Skeletal muscle satellite cell (primary cell): ENCODE measurements at regions not wholly inside any gene's neighbourhood (a gene's known extent, or its start where the extent isn't known, plus 50 kb on each side); places are given as distances from the start of the nearest gene placed in this dataset.

Experiments
- H3K27me3 ChIP-seq: 2 replicates; pipeline ENCODE4 v1.7.0; 2013; ENCODE audit warnings: low read length; ENCODE audit not compliant: control insufficient read depth, insufficient read depth
- H3K36me3 ChIP-seq: 2 replicates; pipeline ENCODE4 v1.7.0; 2013; ENCODE audit warnings: mild to moderate bottlenecking, control low read depth, low read length; ENCODE audit not compliant: insufficient read depth
- H3K4me1 ChIP-seq: 2 replicates; pipeline ENCODE4 v1.7.0; 2013; ENCODE audit warnings: low read length; ENCODE audit not compliant: control insufficient read depth, insufficient read depth
- H3K4me2 ChIP-seq: 2 replicates; pipeline ENCODE4 v1.7.0; 2013; ENCODE audit warnings: mild to moderate bottlenecking, low read length
- H3K4me3 ChIP-seq: 2 replicates; pipeline ENCODE4 v1.7.0; 2013; ENCODE audit warnings: low read length
- H3K9ac ChIP-seq: 2 replicates; pipeline ENCODE4 v1.7.0; 2013; ENCODE audit warnings: mild to moderate bottlenecking, low read depth, low read length, moderate library complexity
- H3K9me3 ChIP-seq: replicated peaks from 2 replicates; pipeline ENCODE4 v1.7.0; 2013; ENCODE audit warnings: mild to moderate bottlenecking, control low read depth, low read length

DNA sequence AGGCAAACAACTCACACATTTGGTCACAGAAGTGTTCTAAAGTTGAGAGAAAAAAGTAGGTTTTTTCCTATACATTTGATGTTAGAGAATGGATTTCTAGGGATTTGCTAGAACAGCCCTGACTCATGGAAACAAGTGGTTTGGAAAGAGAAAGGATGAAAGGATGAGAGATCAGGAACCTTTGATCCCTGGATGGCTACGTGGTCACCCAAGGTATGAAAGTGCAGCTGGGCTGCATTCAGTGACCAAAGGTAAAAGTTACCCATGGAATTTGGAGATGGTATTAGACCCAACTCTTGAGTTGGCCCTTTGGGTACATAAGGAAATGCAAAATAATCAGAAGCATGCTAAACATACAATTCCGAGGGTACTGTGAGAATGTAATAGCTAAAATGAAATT lies 61.3 kb upstream of the SPIN1 start:
- Histone ChIP-seq H3K9ac (no peak overlapping the region), H3K4me1 (no peaks in the 10 kb centered on the region), H3K4me3 (no peak overlapping the region), H3K4me2 (no peak overlapping the region), H3K9me3 (no peaks in the 10 kb centered on the region), H3K36me3 (no peaks in the 10 kb centered on the region), H3K27me3 (peaks cover 8% of the 10 kb centered on the region)

DNA sequence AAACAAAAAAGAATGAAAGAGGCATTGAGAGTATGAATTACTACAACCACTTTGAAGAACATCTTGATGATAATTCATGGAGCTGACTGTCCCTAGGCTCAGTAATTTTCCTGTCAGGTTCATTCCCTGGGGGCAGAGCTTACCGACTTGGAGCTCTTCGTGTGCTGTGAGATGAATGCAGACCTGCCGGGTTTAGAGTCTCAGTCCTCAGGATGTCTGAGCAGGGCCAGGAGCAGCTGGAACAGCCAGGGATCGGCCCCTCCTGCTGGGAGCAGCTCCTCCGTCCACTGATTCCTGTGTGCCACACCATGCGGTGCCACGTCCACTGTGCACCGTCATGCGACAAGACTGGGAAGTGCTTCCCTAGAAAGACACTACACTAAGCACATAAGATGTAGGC lies 62.2 kb upstream of the SPIN1 start:
- Histone ChIP-seq H3K4me2 (no peak overlapping the region), H3K4me1 (no peaks in the 10 kb centered on the region), H3K9ac (no peak overlapping the region), H3K4me3 (no peak overlapping the region), H3K9me3 (no peaks in the 10 kb centered on the region), H3K27me3 (peaks cover 8% of the 10 kb centered on the region), H3K36me3 (no peaks in the 10 kb centered on the region)

DNA sequence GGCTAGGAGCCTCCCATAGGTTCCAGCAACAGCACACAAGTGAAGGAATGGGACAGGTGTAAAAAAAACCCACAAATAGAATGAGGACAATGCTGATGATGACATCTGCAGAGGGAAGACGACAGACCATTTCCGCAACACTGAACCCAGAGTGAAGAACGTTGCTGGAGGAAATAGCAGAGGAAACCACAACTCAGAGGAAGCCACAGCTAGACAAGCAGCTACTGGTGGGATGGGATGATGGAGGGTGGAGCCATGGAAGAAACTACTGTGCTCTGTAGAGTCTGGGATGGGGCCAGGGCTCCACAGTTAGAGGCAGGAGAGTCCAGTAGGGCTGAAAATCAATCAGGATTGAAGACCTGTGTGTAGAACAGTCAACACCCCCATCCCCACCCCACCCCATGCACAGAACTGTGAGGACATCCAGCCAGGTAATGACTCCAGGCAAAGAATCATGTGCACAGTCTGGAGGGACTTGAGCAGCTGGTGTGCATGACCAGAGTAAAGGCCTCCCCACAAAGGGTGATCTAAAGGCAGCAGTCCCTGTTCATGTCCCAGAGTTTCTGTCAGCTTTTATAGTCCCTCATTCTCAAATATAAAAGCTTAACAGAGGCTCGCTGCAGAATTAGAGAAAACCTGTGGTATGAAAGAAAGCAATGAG lies 65.2 kb upstream of the SPIN1 start:
- no peak overlapping the region for H3K9ac ChIP-seq
- H3K4me2 ChIP-seq, result no peak overlapping the region
- H3K27me3 ChIP-seq, result peaks cover 8% of the 10 kb centered on the region
- no peaks in the 10 kb centered on the region for H3K9me3 ChIP-seq
- H3K4me1 ChIP-seq, result no peaks in the 10 kb centered on the region
- H3K36me3 ChIP-seq, result no peaks in the 10 kb centered on the region
- H3K4me3 ChIP-seq, result no peak overlapping the region

DNA sequence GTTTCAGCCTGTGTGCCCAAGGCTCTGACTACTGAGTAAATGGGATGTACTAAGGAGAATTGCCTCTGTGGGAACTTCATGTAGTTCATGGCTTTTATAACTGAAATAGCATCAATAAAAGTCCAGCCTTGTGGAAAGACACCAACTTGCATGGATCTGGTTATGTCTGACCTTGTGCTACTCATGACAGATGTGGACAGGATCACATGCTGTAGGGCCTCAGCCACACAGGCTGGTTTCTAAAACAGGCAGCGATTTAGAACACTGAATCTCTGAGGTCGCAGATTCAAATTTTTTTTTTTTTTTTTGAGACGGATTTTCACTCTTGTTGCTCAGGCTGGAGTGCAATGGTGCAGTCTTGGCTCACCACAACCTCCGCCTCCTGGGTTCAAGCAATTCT lies 66.5 kb upstream of the SPIN1 start:
- H3K4me1 ChIP-seq, result no peaks in the 10 kb centered on the region
- H3K36me3 ChIP-seq, result no peaks in the 10 kb centered on the region
- no peak overlapping the region for H3K4me3 ChIP-seq
- no peaks in the 10 kb centered on the region for H3K9me3 ChIP-seq
- peaks cover 4% of the 10 kb centered on the region for H3K27me3 ChIP-seq
- no peak overlapping the region for H3K9ac ChIP-seq
- H3K4me2 ChIP-seq, result no peak overlapping the region

DNA sequence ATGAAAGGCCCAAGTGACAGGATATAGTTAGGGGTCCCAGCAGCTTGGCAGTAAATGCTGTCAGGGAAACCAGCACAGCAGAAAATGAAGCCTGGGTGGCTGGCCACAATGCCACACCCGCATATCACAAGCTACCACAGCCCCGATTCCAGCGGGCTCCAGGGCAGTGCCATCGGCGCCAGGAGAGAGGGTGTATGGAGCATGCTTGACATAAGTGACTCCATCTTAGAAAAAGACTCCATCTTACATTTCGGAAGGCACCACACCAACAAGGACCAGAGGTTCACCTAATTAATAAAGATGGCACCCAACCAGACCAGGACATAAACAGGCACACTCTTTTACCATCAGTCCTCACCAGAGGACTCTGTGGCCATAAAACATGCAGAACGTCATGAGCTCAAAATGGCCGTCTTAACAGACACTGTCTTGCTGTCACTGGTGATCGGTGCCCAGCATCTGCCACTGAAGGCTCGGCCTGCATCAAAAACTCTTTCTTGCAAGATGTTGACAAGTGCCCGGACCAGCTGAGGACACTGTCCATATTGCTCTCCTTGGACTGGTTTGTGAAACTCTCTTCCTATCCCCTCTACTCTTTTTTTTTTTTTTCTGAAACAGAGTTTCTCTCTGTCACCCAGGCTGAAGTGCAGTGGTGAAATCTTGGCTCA lies 67.4 kb upstream of the SPIN1 start:
- H3K4me3 ChIP-seq, result no peak overlapping the region
- no peaks in the 10 kb centered on the region for H3K36me3 ChIP-seq
- no peaks in the 10 kb centered on the region for H3K27me3 ChIP-seq
- no peaks in the 10 kb centered on the region for H3K9me3 ChIP-seq
- no peak overlapping the region for H3K9ac ChIP-seq
- H3K4me1 ChIP-seq, result no peaks in the 10 kb centered on the region
- no peak overlapping the region for H3K4me2 ChIP-seq

DNA sequence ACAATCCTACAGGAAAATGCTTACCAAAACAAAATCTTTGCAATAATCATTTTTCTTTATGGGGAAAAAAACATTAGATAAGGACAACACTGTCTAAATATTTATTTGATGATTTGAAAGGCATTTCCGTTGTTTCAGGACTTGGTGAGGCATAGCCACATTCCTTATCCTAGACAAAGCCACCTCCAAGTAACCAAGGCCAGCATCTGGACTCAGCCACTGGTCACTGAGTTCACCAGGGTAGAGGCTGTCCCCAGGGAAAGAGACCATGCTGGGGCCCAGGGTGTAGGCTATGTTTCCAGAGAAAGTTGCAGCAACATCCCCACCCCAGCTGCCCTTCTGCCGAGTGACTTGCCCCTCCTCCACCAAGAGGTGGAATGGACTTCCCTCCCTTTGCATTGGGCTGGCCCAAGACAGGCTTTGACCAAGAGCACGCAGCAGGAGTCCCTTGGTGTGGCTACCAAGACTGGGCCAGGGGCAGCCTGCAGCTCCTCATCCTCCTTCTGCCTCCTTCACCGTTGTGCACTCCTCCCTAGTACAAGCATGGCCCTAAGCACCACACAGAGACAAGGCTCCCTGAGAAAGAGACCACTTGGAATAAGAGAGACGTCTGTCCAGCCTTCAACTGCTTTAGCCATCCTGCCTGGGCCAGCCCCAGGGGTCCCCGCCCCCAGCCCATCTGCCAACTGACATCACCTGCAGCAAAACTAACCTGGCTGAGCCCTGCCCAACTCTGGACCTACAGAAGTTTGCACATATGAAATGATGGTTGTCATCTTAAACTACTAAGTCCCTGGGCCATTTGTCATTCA lies 68.1 kb upstream of the SPIN1 start:
- no peaks in the 10 kb centered on the region for H3K36me3 ChIP-seq
- H3K4me1 ChIP-seq, result no peaks in the 10 kb centered on the region
- H3K9me3 ChIP-seq, result no peaks in the 10 kb centered on the region
- H3K27me3 ChIP-seq, result no peaks in the 10 kb centered on the region
- H3K4me3 ChIP-seq, result no peak overlapping the region
- no peak overlapping the region for H3K9ac ChIP-seq
- H3K4me2 ChIP-seq, result no peak overlapping the region

DNA sequence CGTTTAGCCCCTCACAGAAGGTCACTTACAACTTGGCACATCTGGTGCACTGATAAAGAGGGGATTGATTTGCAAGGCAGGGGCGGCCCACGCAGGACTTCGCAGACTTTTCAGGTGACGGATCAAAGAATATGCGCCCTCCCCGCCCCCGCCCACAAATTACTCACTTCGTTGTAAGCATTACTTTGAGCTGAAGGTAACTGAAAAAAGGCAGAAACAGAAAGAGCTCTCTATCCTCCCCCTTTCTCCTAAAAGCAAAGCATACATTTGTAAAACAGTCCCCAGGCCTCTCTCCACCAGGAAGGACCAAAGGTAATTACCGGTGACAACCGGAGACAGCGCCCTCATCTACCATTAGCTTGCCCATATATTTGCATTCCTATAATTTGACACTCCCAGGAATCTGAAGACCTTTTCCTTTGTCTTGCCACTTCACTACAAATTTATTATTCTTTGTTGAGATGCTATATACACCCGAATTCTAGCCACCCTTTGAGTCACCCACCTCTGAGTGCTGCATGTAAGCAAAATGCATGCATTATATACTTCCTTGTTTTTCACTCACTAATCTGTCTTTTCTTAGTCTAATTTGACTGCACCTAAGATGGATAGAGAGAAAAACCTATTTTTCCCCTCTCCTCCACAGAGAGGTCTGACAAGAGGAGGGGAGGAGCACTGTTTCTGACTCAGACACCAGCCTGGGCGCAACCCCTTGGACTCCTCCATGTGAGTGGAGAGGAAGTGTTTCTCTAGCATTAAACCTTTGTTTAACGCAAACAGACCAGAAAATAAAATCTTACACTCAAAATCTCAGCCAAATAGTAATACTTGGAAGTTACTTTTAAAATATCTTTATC lies 74.7 kb upstream of the SPIN1 start:
- Histone ChIP-seq H3K4me2 (no peak overlapping the region), H3K4me1 (no peaks in the 10 kb centered on the region), H3K9me3 (no peaks in the 10 kb centered on the region), H3K27me3 (peaks cover 6% of the 10 kb centered on the region), H3K9ac (no peak overlapping the region), H3K36me3 (no peaks in the 10 kb centered on the region), H3K4me3 (no peak overlapping the region)

DNA sequence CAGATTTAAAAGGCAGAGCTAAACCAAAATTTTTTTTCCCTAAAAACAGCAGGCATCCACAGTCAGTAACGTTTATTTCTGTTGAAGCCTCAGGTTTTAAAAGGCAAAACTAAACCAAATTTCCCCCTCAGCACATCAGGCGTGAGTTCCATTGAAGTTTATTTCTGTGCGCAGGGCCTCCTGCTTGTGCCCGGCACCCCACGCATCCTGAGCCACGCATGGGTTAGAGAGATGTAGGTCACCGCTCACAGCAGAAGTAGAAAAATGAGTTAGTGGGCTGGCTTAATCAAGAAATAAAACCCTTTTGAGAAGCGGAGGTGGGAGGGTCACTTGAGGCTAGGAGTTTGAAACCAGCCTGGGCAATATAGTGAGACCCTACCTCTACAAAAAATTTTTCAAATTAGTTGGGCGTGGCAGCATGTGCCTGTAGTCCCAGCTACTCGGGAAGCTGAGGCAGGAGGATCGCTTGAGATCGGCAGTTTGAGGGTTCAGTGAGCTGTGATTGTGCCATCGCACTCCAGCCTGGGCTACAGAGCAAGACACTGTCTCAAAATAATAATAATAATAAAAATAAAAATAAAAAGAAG lies 75.6 kb upstream of the SPIN1 start:
- Histone ChIP-seq H3K4me2 (no peak overlapping the region), H3K9me3 (no peaks in the 10 kb centered on the region), H3K36me3 (no peaks in the 10 kb centered on the region), H3K9ac (no peak overlapping the region), H3K4me1 (no peaks in the 10 kb centered on the region), H3K27me3 (peaks cover 8% of the 10 kb centered on the region), H3K4me3 (no peak overlapping the region)

DNA sequence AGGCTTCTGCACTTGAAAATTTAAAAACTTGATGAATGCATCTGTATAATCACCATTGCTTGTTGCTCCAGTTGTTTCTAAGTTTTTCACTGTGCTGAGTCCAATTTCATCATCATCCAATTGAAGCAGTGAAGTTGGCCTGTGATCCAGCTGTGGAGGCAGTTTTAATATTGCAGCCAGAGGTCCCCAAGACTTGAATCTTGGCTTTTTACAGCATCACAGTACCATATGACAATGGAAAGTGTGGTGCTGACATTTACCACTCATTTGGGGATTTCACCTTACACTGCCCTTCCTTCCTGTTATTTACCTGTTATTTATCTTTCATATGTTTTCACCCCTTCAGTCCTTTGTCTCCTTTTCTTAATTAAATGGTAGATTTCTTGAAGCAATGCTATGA lies 76.2 kb upstream of the SPIN1 start:
- Histone ChIP-seq H3K4me2 (no peak overlapping the region), H3K9me3 (no peaks in the 10 kb centered on the region), H3K27me3 (peaks cover 8% of the 10 kb centered on the region), H3K4me3 (no peak overlapping the region), H3K4me1 (no peaks in the 10 kb centered on the region), H3K36me3 (no peaks in the 10 kb centered on the region), H3K9ac (no peak overlapping the region)

DNA sequence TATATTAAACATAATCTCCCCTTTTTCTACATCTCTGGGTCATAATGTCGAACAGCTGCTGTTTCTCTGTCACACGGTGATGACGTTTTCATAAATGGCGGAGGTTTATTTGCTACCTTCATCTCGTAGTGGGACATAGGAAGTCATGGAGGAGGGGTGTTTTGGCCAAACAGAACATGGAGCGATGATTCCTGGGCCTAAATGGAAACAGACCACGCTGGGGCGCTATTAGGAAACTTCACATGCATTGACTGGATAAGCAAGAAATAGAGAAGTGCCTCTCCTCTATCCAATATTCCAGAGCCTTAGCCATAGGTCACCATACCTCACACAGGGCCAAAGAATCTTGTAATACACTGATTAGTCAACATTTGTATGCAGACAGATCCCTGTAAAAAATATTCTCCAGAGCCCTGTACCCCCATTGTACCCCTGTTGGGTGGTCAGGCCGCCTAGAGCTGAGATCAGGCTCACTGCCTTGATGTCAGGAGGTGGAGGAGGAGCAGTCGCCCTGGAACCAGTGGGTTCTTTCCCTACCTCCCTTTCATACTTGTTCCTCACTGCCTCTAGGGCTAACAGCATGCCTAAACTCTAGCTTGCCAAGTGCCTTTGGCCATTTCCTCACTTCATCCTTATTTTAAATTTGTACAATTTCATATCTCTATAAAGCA lies 77.8 kb upstream of the SPIN1 start:
- Histone ChIP-seq H3K9me3 (no peaks in the 10 kb centered on the region), H3K4me3 (no peak overlapping the region), H3K36me3 (no peaks in the 10 kb centered on the region), H3K4me1 (no peaks in the 10 kb centered on the region), H3K4me2 (no peak overlapping the region), H3K9ac (no peak overlapping the region), H3K27me3 (peaks cover 12% of the 10 kb centered on the region)
